ENCODE measurements at regions not wholly inside any gene's neighbourhood (a gene's known extent, or its start where the extent isn't known, plus 50 kb on each side); places are given as distances from the start of the nearest gene placed in this dataset.

DNA sequence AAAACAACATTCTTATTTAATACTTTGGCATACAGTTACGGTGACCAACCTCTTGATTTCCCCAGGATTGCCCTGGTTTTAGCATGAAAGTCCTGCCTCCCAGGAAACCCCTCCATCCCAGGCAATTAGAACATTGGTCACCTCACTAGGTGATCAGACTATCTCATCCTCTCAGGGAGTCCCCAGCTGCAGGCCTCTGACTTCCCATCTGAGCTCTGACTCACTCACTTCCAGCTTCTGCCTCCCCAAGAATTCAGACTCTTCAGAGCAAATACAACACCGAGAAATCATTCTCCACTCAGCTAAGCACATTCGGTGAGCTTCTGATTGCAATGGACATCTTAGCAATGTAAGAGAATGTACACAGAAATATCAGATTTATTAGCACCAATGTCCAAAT, 92.4 kb upstream of the HES1 start:
- Histone ChIP-seq H2BK15ac (ENCODE audit: low read depth, low read length) (no peak overlapping the region), H2BK5ac (ENCODE audit: insufficient read length, low read length) (no peak overlapping the region), H3K79me2 (ENCODE audit: insufficient read depth, low read length) (no peaks in the 10 kb centered on the region), H3K18ac (ENCODE audit: insufficient read length, low read depth, low read length) (no peak overlapping the region), H3K9ac (ENCODE audit: extremely low read depth, insufficient read length, low read length) (no peak overlapping the region), H3K14ac (ENCODE audit: insufficient read depth, low read length) (no peak overlapping the region), H4K5ac (ENCODE audit: insufficient read length, low read depth, low read length) (no peak overlapping the region), H3K9me3 (ENCODE audit: control insufficient read depth, low read depth, low read length) (no peaks in the 10 kb centered on the region), H3K23ac (ENCODE audit: insufficient read length, low read depth, low read length) (no peak overlapping the region), H3K23me2 (ENCODE audit: insufficient read length, low read depth, low read length, poor library complexity, severe bottlenecking) (no peaks in the 10 kb centered on the region), H4K20me1 (ENCODE audit: control insufficient read depth, insufficient read depth, insufficient read length) (no peaks in the 10 kb centered on the region), H2BK120ac (ENCODE audit: low read depth, low read length, poor library complexity, severe bottlenecking) (no peak overlapping the region), H4K91ac (ENCODE audit: insufficient read length, low read depth, low read length) (no peak overlapping the region), H3K4me1 (ENCODE audit: insufficient read depth, low read length) (no peaks in the 10 kb centered on the region), H3K56ac (ENCODE audit: insufficient read length, low read depth, low read length) (no peak overlapping the region), H3K27ac (ENCODE audit: insufficient read length, low read depth, low read length) (no peak overlapping the region), H3K79me1 (ENCODE audit: insufficient read depth, low read depth, low read length, poor library complexity, severe bottlenecking) (no peaks in the 10 kb centered on the region), H2BK20ac (ENCODE audit: low read depth, low read length, poor library complexity, severe bottlenecking) (no peak overlapping the region), H3K4ac (ENCODE audit: low read depth, low read length) (no peak overlapping the region), H2AFZ (ENCODE audit: low read length) (no peak overlapping the region), H3K27me3 (ENCODE audit: insufficient read depth, low read length) (no peaks in the 10 kb centered on the region; the same call in 1 of the 2 replicates), H2AK5ac (ENCODE audit: insufficient read length, low read length) (no peak overlapping the region), H2BK12ac (ENCODE audit: insufficient read length, low read depth, low read length) (no peak overlapping the region), H3T11ph (ENCODE audit: low read length) (no peak overlapping the region), H3K4me2 (ENCODE audit: insufficient read depth, insufficient read length, low read length) (no peak overlapping the region), H4K8ac (replicated peaks; ENCODE audit: insufficient read length, low read depth, low read length) (no peak overlapping the region)
- H3K27me3 Mint-ChIP-seq (ENCODE audit: low read depth) = peaks cover 14% of the 10 kb centered on the region
- DNase-seq = no peak
- no CpG with 5 or more reads among the region's 3 CpGs for WGBS (ENCODE audit: extremely low coverage, insufficient read length, low lambda C conversion rate)
- peaks cover 4 to 10% of the 10 kb centered on the region in 2 experiments for H3K4me1 Mint-ChIP-seq
- H3K4me3 Mint-ChIP-seq = no peak overlapping the region
- no peak for TF ChIP-seq CTCF (conservative IDR thresholded peaks at IDR 0.05)
- no peaks in the 10 kb centered on the region; a peak in 1 of 7 replicates for H3K36me3 Mint-ChIP-seq (ENCODE audit: insufficient read depth in 1 of 3, low read depth in 3 of 3)
- no peaks in the 10 kb centered on the region for H3K9me3 Mint-ChIP-seq
- no peak overlapping the region for H3K27ac Mint-ChIP-seq

Measured in H9 (cell line).